ENCODE measurements at regions not wholly inside any gene's neighbourhood (a gene's known extent, or its start where the extent isn't known, plus 50 kb on each side); places are given as distances from the start of the nearest gene placed in this dataset.

- peaks cover 6% of the 10 kb centered on the region; the same call in 1 of the 2 replicates for H3K4me1 ChIP-seq (ENCODE audit: insufficient read depth)
- no peaks in the 10 kb centered on the region for H3K36me3 Mint-ChIP-seq (ENCODE audit: low read depth)
- H3K27ac Mint-ChIP-seq: no peak overlapping the region
- TF ChIP-seq POLR2AphosphoS5 (IDR thresholded peaks at IDR 0.05; ENCODE audit: low read depth): no peak
- no peak for TF ChIP-seq ETS1 (IDR thresholded peaks at IDR 0.05)
- no peak for TF ChIP-seq JUNB (IDR thresholded peaks at IDR 0.05; ENCODE audit: unreplicated experiment)
- TF ChIP-seq ZNF462 (CRISPR knock-in tag; IDR thresholded peaks at IDR 0.05): no peak
- no peak for TF ChIP-seq ZNF331 (CRISPR knock-in tag; IDR thresholded peaks at IDR 0.05; ENCODE audit: low read depth)
- no peak for TF ChIP-seq EZH2 (IDR thresholded peaks at IDR 0.05; ENCODE audit: low read depth, unreplicated experiment)
- no peak for TF ChIP-seq CREB1 (CRISPR knock-in tag; IDR thresholded peaks at IDR 0.05; ENCODE audit: low read depth)
- TF ChIP-seq ZNF114 (CRISPR knock-in tag; IDR thresholded peaks at IDR 0.05): no peak
- no peak for TF ChIP-seq REST (IDR thresholded peaks at IDR 0.05; ENCODE audit: unreplicated experiment)
- TF ChIP-seq NANOG (IDR thresholded peaks at IDR 0.05; ENCODE audit: borderline replicate concordance): no peak
- TF ChIP-seq STAT1 (IDR thresholded peaks at IDR 0.05; ENCODE audit: unreplicated experiment): no peak
- TF ChIP-seq, protein P1, sequence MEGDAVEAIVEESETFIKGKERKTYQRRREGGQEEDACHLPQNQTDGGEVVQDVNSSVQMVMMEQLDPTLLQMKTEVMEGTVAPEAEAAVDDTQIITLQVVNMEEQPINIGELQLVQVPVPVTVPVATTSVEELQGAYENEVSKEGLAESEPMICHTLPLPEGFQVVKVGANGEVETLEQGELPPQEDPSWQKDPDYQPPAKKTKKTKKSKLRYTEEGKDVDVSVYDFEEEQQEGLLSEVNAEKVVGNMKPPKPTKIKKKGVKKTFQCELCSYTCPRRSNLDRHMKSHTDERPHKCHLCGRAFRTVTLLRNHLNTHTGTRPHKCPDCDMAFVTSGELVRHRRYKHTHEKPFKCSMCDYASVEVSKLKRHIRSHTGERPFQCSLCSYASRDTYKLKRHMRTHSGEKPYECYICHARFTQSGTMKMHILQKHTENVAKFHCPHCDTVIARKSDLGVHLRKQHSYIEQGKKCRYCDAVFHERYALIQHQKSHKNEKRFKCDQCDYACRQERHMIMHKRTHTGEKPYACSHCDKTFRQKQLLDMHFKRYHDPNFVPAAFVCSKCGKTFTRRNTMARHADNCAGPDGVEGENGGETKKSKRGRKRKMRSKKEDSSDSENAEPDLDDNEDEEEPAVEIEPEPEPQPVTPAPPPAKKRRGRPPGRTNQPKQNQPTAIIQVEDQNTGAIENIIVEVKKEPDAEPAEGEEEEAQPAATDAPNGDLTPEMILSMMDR (conservative IDR thresholded peaks at IDR 0.05; ENCODE audit: low read depth in 2 of 2): no peak
- no peak for TF ChIP-seq EZH2phosphoT487 (IDR thresholded peaks at IDR 0.05; ENCODE audit: unreplicated experiment)
- ATAC-seq: no peak
- no peaks in the 10 kb centered on the region for H3K9me3 Mint-ChIP-seq
- H3K4me3 ChIP-seq: no peak overlapping the region
- peaks cover 21% of the 10 kb centered on the region for H3K4me1 Mint-ChIP-seq
- no peak overlapping the region for H3K4me3 Mint-ChIP-seq
- H3K79me2 ChIP-seq (replicated peaks; ENCODE audit: insufficient read depth): no peaks in the 10 kb centered on the region
- H2AFZ ChIP-seq: peak overlapping the region; percentile 56
- no peaks in the 10 kb centered on the region for H3K27me3 ChIP-seq (ENCODE audit: insufficient read depth)
- H3K36me3 ChIP-seq (ENCODE audit: insufficient read depth): no peaks in the 10 kb centered on the region
- H3K27me3 Mint-ChIP-seq (ENCODE audit: insufficient read depth, low read depth, poor library complexity): peaks cover 6% of the 10 kb centered on the region
- DNase-seq (ENCODE audit: low spot score): no peak
- no peaks in the 10 kb centered on the region for H3F3A ChIP-seq (replicated peaks; ENCODE audit: low read depth)
- H3K4me2 ChIP-seq: no peak overlapping the region
- H3K9me2 ChIP-seq (ENCODE audit: insufficient read depth): no peaks in the 10 kb centered on the region
- no peaks in the 10 kb centered on the region for H4K20me1 ChIP-seq (replicated peaks; ENCODE audit: insufficient read depth)
- H3K27ac ChIP-seq (ENCODE audit: low read depth): no peak overlapping the region
Observed at GRCh38 chr1:229158341-229158921, 112.5 kb upstream of the RAB4A start.

Data from GM23338 (cell line).